NT2/D1 (cell line): ENCODE measurements at regions not wholly inside any gene's neighbourhood (a gene's known extent, or its start where the extent isn't known, plus 50 kb on each side); places are given as distances from the start of the nearest gene placed in this dataset.

Experiments used
- SUZ12 ChIP-seq: IDR thresholded peaks from 2 replicates; pipeline ENCODE4 v1.6.1; 2011; ENCODE audit not compliant: insufficient read length, insufficient read depth; ENCODE audit errors: extremely low read depth
- YY1 ChIP-seq: IDR thresholded peaks from 2 replicates; pipeline ENCODE4 v1.6.1; 2011; ENCODE audit not compliant: insufficient read length, insufficient read depth
- ZNF274 ChIP-seq: IDR thresholded peaks from 2 replicates; pipeline ENCODE4 v1.6.1; 2011; ENCODE audit warnings: mild to moderate bottlenecking, low read depth, low read length

DNA sequence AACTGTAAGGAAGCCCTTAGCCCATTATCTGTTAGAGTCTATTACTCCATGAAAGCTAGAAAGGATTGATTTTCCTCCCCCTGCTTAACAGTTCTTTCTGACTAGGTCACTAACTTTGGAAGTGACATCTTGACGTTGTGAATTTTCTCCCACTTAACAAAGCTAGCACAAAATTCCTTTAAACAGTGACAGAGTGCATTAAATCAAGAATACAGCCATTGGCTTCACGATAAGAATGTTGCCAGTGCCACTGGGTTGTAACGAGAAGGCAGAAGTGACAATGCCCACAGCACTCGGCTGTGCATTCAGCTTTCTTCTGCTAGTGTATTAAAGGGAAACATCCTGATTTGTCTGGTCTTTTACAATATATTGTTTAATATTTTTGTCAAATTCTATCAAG is 182.7 kb upstream of the DTNBP1 start:
- TF ChIP-seq YY1 = no peak
- no peak for TF ChIP-seq ZNF274
- no peak for TF ChIP-seq SUZ12
